ENCODE measurements at regions not wholly inside any gene's neighbourhood (a gene's known extent, or its start where the extent isn't known, plus 50 kb on each side); places are given as distances from the start of the nearest gene placed in this dataset.

- TF ChIP-seq POLR2A (IDR thresholded peaks at IDR 0.05) (no peak), CTCF (IDR thresholded peaks at IDR 0.05) (no peak), POLR2AphosphoS5 (IDR thresholded peaks at IDR 0.05) (no peak)
Measured at GRCh38 chr7:46671108-46671769, 750.2 kb upstream of the IGFBP3 start.
